SK-N-SH treated with all-trans-retinoic acid at 6 μM for 48 hours (cell line): ENCODE measurements at regions not wholly inside any gene's neighbourhood (a gene's known extent, or its start where the extent isn't known, plus 50 kb on each side); places are given as distances from the start of the nearest gene placed in this dataset.
"Not testable (repeated sequence)": the region's sequence is repeated elsewhere in the genome, so short reads cannot be mapped to it uniquely, and the experiment has no call there.

Source experiments
- ATAC-seq: fragments of 200-7000 bp; cut with Tn5 transposase; 3 replicates; pipeline ENCODE4 v1.9.1; 2020; ENCODE audit warnings: mild to moderate bottlenecking, moderate library complexity
- ARNTL ChIP-seq: fragments of 450-650 bp; formaldehyde crosslinking; IDR thresholded peaks from 2 replicates; pipeline ENCODE4 v1.5.0; 2020; ENCODE audit warnings: low read depth, mild to moderate bottlenecking, moderate library complexity, borderline replicate concordance
- BACH2 ChIP-seq: fragments of 250-450 bp; sonication (Bioruptor Pico); IDR thresholded peaks from 2 replicates; pipeline ENCODE4 v1.9.0; 2021; ENCODE audit warnings: mild to moderate bottlenecking, borderline replicate concordance
- CSDC2 ChIP-seq: fragments of 250-450 bp; sonication (Bioruptor Pico); IDR thresholded peaks from 2 replicates; pipeline ENCODE4 v1.5.0; 2020; ENCODE audit warnings: mild to moderate bottlenecking, moderate library complexity
- CSRNP3 ChIP-seq: fragments of 250-450 bp; sonication (Bioruptor Pico); IDR thresholded peaks from 2 replicates; pipeline ENCODE4 v1.5.1; 2021; ENCODE audit warnings: mild to moderate bottlenecking, moderate library complexity
- ESRRG ChIP-seq: fragments of 250-450 bp; sonication (Bioruptor Pico); IDR thresholded peaks from 2 replicates; pipeline ENCODE4 v1.6.1; 2021; ENCODE audit warnings: mild to moderate bottlenecking
- GLIS3 ChIP-seq: fragments of 250-450 bp; sonication (Bioruptor Pico); IDR thresholded peaks from 2 replicates; pipeline ENCODE4 v1.5.0; 2020; ENCODE audit warnings: mild to moderate bottlenecking, moderate library complexity
- ISL1 ChIP-seq: fragments of 250-450 bp; sonication (Bioruptor Pico); IDR thresholded peaks from 2 replicates; pipeline ENCODE4 v2.1.2; 2022; ENCODE audit warnings: mild to moderate bottlenecking, moderate library complexity
- OSR1 ChIP-seq: fragments of 250-450 bp; sonication (Bioruptor Pico); IDR thresholded peaks from 2 replicates; pipeline ENCODE4 v1.8.0; 2022; ENCODE audit warnings: moderate library complexity, mild to moderate bottlenecking, inconsistent platforms
- PPARA ChIP-seq: fragments of 250-450 bp; sonication (Bioruptor Pico); IDR thresholded peaks from 2 replicates; pipeline ENCODE4 v1.5.0; 2020; ENCODE audit warnings: mild to moderate bottlenecking, borderline replicate concordance
- SNAI2 ChIP-seq: fragments of 250-450 bp; sonication (Bioruptor Pico); IDR thresholded peaks from 2 replicates; pipeline ENCODE4 v1.5.0; 2020; ENCODE audit warnings: mild to moderate bottlenecking, moderate library complexity
- TCF4 ChIP-seq: fragments of 250-450 bp; sonication (Bioruptor Pico); IDR thresholded peaks from 2 replicates; pipeline ENCODE4 v1.8.0; 2021; ENCODE audit warnings: mild to moderate bottlenecking, moderate library complexity, borderline replicate concordance
- TOX ChIP-seq: fragments of 250-450 bp; sonication (Bioruptor Pico); IDR thresholded peaks from 2 replicates; pipeline ENCODE4 v1.8.0; 2021; ENCODE audit warnings: mild to moderate bottlenecking, moderate library complexity, borderline replicate concordance
- TSHZ2 ChIP-seq: fragments of 250-450 bp; sonication (Bioruptor Pico); IDR thresholded peaks from 2 replicates; pipeline ENCODE4 v1.5.0; 2020; ENCODE audit warnings: mild to moderate bottlenecking, moderate library complexity
- ZC3H10 ChIP-seq: fragments of 250-450 bp; sonication (Bioruptor Pico); IDR thresholded peaks from 2 replicates; pipeline ENCODE4 v1.5.1; 2021; ENCODE audit warnings: mild to moderate bottlenecking, moderate library complexity
- ZFP3 ChIP-seq: fragments of 250-450 bp; sonication (Bioruptor Pico); IDR thresholded peaks from 2 replicates; pipeline ENCODE4 v1.5.0; 2020; ENCODE audit warnings: mild to moderate bottlenecking, moderate library complexity
- ZFP30 ChIP-seq: fragments of 450-650 bp; formaldehyde crosslinking; IDR thresholded peaks from 2 replicates; pipeline ENCODE4 v1.5.0; 2022; ENCODE audit warnings: mild to moderate bottlenecking, moderate library complexity
- ZNF70 ChIP-seq: fragments of 450-650 bp; formaldehyde crosslinking; IDR thresholded peaks from 2 replicates; pipeline ENCODE4 v1.5.0; 2020; ENCODE audit warnings: mild to moderate bottlenecking, moderate library complexity
- ZNF8 ChIP-seq: fragments of 450-650 bp; formaldehyde crosslinking; IDR thresholded peaks from 2 replicates; pipeline ENCODE4 v1.5.0; 2020; ENCODE audit warnings: mild to moderate bottlenecking, moderate library complexity
- TF ChIP-seq, protein P1 (sequence below): fragments of 250-450 bp; sonication (Bioruptor Pico); IDR thresholded peaks from 2 replicates; pipeline ENCODE4 v1.5.1; 2020; ENCODE audit warnings: low read depth, mild to moderate bottlenecking, moderate library complexity
- TF ChIP-seq, protein P2 (sequence below): fragments of 250-450 bp; sonication (Bioruptor Pico); IDR thresholded peaks from 2 replicates; pipeline ENCODE4 v1.8.0; 2021; ENCODE audit warnings: low read depth, mild to moderate bottlenecking, moderate library complexity, borderline replicate concordance

GRCh38 chr18:4755848-4756247 is 300.7 kb upstream of the DLGAP1 start:
- no peak for ATAC-seq
- TF ChIP-seq SNAI2: no peak
- TF ChIP-seq GLIS3 (CRISPR knock-in tag): no peak
- TF ChIP-seq ISL1 (CRISPR knock-in tag): no peak
- no peak for TF ChIP-seq OSR1 (CRISPR knock-in tag)
- no peak for TF ChIP-seq PPARA (CRISPR knock-in tag)
- no peak for TF ChIP-seq CSDC2 (CRISPR knock-in tag)
- TF ChIP-seq ZC3H10 (CRISPR knock-in tag): no peak

DNA sequence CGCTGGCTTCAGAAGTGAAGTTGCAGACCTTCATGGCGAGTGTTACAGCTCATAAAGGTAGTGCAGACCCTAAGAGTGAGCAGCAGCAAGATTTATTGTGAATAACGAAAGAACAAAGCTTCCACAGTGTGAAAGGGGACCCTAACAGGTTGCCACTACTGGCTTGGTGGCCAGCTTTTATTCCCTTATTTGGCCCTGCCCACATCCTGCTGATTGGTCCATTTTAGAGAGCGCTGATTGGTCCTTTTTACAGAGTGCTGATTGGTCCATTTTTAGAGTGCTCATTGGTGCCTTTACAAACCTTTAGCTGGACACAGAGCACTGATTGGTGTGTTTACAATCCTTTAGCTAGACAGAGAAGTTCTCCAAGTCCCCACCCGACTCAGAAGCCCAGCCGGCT is 298.0 kb upstream of the DLGAP1 start:
- ATAC-seq: not testable (repeated sequence)

DNA sequence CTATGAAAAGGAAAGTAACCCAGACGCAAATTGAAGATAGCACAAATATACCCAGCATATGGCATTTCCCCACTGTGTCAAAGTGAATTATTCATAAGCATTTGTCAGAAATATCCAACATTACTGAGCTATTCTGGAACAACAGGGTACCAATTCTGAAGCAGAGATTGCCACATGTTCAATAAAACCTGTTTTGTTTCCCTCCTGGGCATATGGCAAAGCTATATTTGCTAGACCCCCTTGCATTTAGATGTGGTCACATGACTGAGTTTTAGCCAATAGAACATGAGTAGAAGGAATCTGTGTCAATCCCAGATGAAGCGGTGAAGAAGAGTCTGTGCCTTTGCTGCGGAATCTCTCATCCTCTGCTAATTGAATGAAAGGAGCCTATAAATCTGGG is 296.4 kb upstream of the DLGAP1 start:
- no peak for ATAC-seq
- TF ChIP-seq TOX (no peak), CSRNP3 (no peak), ZFP30 (CRISPR knock-in tag) (no peak)
- TF ChIP-seq, all 23 proteins: peak for 0

GRCh38 chr18:4750393-4751346 is 295.6 kb upstream of the DLGAP1 start:
- ATAC-seq: no peak
- TF ChIP-seq ZNF8 (CRISPR knock-in tag) (no peak), ZC3H10 (CRISPR knock-in tag) (no peak), ZFP3 (CRISPR knock-in tag) (no peak), ISL1 (CRISPR knock-in tag) (no peak), ARNTL (CRISPR knock-in tag) (no peak), PPARA (CRISPR knock-in tag) (no peak), ESRRG (CRISPR knock-in tag) (no peak), TCF4 (CRISPR knock-in tag) (no peak), TSHZ2 (CRISPR knock-in tag) (no peak), OSR1 (CRISPR knock-in tag) (no peak), BACH2 (CRISPR knock-in tag) (no peak), SNAI2 (no peak)

- TF ChIP-seq BACH2 (CRISPR knock-in tag) (no peak), GLIS3 (CRISPR knock-in tag) (no peak), CSDC2 (CRISPR knock-in tag) (no peak), ZC3H10 (CRISPR knock-in tag) (no peak), OSR1 (CRISPR knock-in tag) (no peak)
- TF ChIP-seq, protein P1, sequence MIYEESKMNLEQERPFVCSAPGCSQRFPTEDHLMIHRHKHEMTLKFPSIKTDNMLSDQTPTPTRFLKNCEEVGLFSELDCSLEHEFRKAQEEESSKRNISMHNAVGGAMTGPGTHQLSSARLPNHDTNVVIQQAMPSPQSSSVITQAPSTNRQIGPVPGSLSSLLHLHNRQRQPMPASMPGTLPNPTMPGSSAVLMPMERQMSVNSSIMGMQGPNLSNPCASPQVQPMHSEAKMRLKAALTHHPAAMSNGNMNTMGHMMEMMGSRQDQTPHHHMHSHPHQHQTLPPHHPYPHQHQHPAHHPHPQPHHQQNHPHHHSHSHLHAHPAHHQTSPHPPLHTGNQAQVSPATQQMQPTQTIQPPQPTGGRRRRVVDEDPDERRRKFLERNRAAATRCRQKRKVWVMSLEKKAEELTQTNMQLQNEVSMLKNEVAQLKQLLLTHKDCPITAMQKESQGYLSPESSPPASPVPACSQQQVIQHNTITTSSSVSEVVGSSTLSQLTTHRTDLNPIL (CRISPR knock-in tag): no peak
These were observed 293.9 kb upstream of the DLGAP1 start for GRCh38 chr18:4748975-4749374.

GRCh38 chr18:4734903-4735302 is 279.8 kb upstream of the DLGAP1 start:
- ATAC-seq: no peak
- no peak for TF ChIP-seq TOX
- no peak for TF ChIP-seq ZC3H10 (CRISPR knock-in tag)
- TF ChIP-seq CSDC2 (CRISPR knock-in tag): no peak
- no peak for TF ChIP-seq GLIS3 (CRISPR knock-in tag)
- no peak for TF ChIP-seq ZFP30 (CRISPR knock-in tag)
- TF ChIP-seq, protein P1 (CRISPR knock-in tag): no peak
- TF ChIP-seq ZNF8 (CRISPR knock-in tag): no peak
- no peak for TF ChIP-seq OSR1 (CRISPR knock-in tag)
- no peak for TF ChIP-seq ARNTL (CRISPR knock-in tag)
- no peak for TF ChIP-seq PPARA (CRISPR knock-in tag)
- no peak for TF ChIP-seq ZFP3 (CRISPR knock-in tag)
- no peak for TF ChIP-seq ZNF70 (CRISPR knock-in tag)
- no peak for TF ChIP-seq SNAI2
- TF ChIP-seq, protein P2, sequence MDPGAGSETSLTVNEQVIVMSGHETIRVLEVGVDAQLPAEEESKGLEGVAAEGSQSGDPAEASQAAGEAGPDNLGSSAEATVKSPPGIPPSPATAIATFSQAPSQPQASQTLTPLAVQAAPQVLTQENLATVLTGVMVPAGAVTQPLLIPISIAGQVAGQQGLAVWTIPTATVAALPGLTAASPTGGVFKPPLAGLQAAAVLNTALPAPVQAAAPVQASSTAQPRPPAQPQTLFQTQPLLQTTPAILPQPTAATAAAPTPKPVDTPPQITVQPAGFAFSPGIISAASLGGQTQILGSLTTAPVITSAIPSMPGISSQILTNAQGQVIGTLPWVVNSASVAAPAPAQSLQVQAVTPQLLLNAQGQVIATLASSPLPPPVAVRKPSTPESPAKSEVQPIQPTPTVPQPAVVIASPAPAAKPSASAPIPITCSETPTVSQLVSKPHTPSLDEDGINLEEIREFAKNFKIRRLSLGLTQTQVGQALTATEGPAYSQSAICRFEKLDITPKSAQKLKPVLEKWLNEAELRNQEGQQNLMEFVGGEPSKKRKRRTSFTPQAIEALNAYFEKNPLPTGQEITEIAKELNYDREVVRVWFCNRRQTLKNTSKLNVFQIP (CRISPR knock-in tag): no peak

More at GRCh38 chr18:4748975-4749374, 293.9 kb upstream of the DLGAP1 start:
- ATAC-seq: no peak
